ENCODE measurements at regions not wholly inside any gene's neighbourhood (a gene's known extent, or its start where the extent isn't known, plus 50 kb on each side); places are given as distances from the start of the nearest gene placed in this dataset.
"Not testable (repeated sequence)": the region's sequence is repeated elsewhere in the genome, so short reads cannot be mapped to it uniquely, and the experiment has no call there.

DNA sequence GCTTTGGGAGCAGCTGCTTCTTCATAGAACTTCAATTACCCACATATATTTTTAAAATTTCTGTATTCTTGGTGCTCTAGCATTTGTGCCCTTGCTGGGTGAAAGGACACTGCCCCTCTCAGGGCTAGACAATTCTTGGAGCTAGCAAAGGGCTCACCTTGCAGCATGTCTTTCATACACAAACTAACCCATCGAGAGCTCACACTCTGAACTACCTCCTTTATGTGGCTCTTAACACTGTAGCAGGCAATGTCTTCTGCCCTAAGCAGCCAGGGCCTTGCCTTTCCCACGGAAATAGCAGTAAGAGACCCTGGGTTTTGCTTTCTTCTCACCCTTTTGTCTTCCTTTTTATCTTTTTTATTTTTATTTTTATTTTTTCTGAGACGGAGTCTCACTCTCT is 234.0 kb downstream of the ACTR3 start:
- TF ChIP-seq, protein P1, sequence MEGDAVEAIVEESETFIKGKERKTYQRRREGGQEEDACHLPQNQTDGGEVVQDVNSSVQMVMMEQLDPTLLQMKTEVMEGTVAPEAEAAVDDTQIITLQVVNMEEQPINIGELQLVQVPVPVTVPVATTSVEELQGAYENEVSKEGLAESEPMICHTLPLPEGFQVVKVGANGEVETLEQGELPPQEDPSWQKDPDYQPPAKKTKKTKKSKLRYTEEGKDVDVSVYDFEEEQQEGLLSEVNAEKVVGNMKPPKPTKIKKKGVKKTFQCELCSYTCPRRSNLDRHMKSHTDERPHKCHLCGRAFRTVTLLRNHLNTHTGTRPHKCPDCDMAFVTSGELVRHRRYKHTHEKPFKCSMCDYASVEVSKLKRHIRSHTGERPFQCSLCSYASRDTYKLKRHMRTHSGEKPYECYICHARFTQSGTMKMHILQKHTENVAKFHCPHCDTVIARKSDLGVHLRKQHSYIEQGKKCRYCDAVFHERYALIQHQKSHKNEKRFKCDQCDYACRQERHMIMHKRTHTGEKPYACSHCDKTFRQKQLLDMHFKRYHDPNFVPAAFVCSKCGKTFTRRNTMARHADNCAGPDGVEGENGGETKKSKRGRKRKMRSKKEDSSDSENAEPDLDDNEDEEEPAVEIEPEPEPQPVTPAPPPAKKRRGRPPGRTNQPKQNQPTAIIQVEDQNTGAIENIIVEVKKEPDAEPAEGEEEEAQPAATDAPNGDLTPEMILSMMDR (IDR thresholded peaks at IDR 0.05; ENCODE audit: insufficient read depth, low read depth, low read length, missing control alignments): no peak
- H3K4me3 ChIP-seq (ENCODE audit: low read length): no peak overlapping the region
- no peak for DNase-seq (ENCODE audit: low read depth)

GRCh38 chr2:114127372-114127771 is 237.5 kb downstream of the ACTR3 start:
- no peak overlapping the region for H3K4me3 ChIP-seq (ENCODE audit: low read length)
- DNase-seq (ENCODE audit: low read depth): peak; percentile 9
- TF ChIP-seq, protein P1 (IDR thresholded peaks at IDR 0.05; ENCODE audit: insufficient read depth, low read depth, low read length, missing control alignments): no peak

GRCh38 chr2:114128263-114128662 is 238.4 kb downstream of the ACTR3 start:
- DNase-seq (ENCODE audit: low read depth): no peak
- H3K4me3 ChIP-seq (ENCODE audit: low read length): no peak overlapping the region
- TF ChIP-seq, protein P1 (IDR thresholded peaks at IDR 0.05; ENCODE audit: insufficient read depth, low read depth, low read length, missing control alignments): no peak

DNA sequence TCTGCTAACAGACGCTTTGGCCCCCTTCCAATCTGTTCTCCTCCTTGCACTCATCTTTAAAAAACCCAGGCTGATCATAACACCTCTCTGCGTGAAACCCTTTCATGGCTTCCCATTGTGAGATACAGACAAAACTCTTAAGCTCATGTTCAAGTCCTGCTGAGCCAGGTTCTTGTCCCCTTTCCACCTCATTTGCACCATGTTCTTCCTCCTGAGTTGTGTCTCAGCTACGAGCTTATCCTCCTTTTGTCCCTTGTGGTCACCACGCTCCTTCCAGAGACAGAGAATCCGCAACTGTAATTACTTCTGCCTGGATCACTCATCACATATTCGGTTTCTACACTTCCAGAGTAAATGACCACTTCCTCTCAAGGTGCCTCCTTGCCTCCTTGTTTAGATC is 238.8 kb downstream of the ACTR3 start:
- TF ChIP-seq, protein P1 (IDR thresholded peaks at IDR 0.05; ENCODE audit: insufficient read depth, low read depth, low read length, missing control alignments): no peak

DNA sequence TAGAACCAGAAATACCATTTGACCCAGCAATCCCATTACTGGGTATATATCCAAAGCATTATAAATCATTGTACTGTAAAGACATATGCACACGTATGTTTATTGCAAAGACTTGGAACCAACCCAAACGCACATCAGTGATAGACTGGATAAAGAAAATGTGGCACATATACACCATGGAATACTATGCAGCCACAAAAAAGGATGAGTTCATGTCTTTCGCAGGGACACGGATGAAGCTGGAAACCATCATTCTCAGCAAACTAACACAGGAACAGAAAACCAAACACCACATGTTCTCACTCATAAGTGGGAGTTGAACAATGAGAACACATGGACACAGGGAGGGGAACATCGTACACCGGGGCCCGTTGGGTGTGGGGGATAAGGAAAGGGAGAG is 242.2 kb downstream of the ACTR3 start:
- H3K4me3 ChIP-seq (ENCODE audit: low read length); DNase-seq (ENCODE audit: low read depth): not testable (repeated sequence)

More for the DNA sequence above, 238.8 kb downstream of the ACTR3 start:
- H3K4me3 ChIP-seq (ENCODE audit: low read length): no peak overlapping the region
- DNase-seq (ENCODE audit: low read depth): no peak

GRCh38 chr2:114134146-114134545 is 244.3 kb downstream of the ACTR3 start:
- H3K4me3 ChIP-seq (ENCODE audit: low read length): no peak overlapping the region
- TF ChIP-seq, protein P1 (IDR thresholded peaks at IDR 0.05; ENCODE audit: insufficient read depth, low read depth, low read length, missing control alignments): no peak
- DNase-seq (ENCODE audit: low read depth): no peak

DNA sequence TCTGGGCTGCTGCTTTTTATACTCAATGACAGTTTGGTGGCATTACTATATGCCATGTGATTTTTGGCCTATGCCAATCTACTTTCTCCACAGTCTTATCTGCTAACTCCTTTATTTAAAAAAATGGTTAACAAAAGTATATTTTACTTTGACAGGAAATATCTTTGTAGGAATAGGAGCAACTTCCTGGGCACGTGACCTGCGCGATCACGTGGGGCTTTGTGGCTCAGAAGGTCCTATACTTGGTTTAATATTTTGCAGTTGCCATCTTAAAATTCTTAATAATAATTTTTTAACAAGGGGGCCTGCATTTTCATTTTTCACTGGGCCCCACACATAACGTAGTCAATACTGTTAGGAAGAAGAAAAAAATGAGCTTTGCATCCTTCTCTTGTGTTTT is 249.7 kb downstream of the ACTR3 start:
- TF ChIP-seq, protein P1 (IDR thresholded peaks at IDR 0.05; ENCODE audit: insufficient read depth, low read depth, low read length, missing control alignments): no peak
- no peak for DNase-seq (ENCODE audit: low read depth)
- H3K4me3 ChIP-seq (ENCODE audit: low read length): no peak overlapping the region
